Vagina (tissue), 2 donors: ENCODE measurements at regions not wholly inside any gene's neighbourhood (a gene's known extent, or its start where the extent isn't known, plus 50 kb on each side); places are given as distances from the start of the nearest gene placed in this dataset.

Experiments used
- DNase-seq, 2 donors: peaks; one replicate each; pipeline ENCODE4 v3.0.0-alpha.2; 2017; ENCODE audit errors: extremely low spot score in 2 of 2
- H3K27ac ChIP-seq: fragments of 200-600 bp; sonication (generic); one replicate; pipeline ENCODE4 v1.5.1; 2019
- H3K27me3 ChIP-seq: fragments of 200-600 bp; sonication (generic); one replicate; pipeline ENCODE4 v1.5.1; 2019
- H3K36me3 ChIP-seq, 2 donors: fragments of 200-600 bp; sonication (generic); one replicate each; pipeline ENCODE4 v1.5.1; 2017 to 2019
- H3K4me1 ChIP-seq: fragments of 200-600 bp; sonication (generic); one replicate; pipeline ENCODE4 v1.5.1; 2019
- H3K4me3 ChIP-seq, 2 donors: fragments of 200-600 bp; sonication (generic); 1 replicate in 1 of 2; 2 replicates in 1 of 2; pipeline ENCODE4 v1.5.1; 2016 to 2019
- H3K9me3 ChIP-seq: fragments of 200-600 bp; sonication (generic); one replicate; pipeline ENCODE4 v1.5.1; 2019
- CTCF ChIP-seq, 3 experiments: fragments of 450-650 bp in 2 of 3; fragments of 200-600 bp in 1 of 3; sonication (generic) in 1 of 3; IDR thresholded peaks; one replicate each; pipeline ENCODE4 v1.5.1; 2017 to 2019; ENCODE audit warnings: antibody characterized with exemption in 3 of 3, mild to moderate bottlenecking in 2 of 3, moderate library complexity in 2 of 3
- POLR2A ChIP-seq, 2 donors: fragments of 450-650 bp; IDR thresholded peaks; one replicate each; pipeline ENCODE4 v1.6.1; 2017; ENCODE audit warnings: antibody characterized with exemption in 2 of 2, mild to moderate bottlenecking in 2 of 2, moderate library complexity in 2 of 2
- POLR2AphosphoS5 ChIP-seq, 2 donors: sonication (generic); formaldehyde crosslinking; IDR thresholded peaks; one replicate each; pipeline ENCODE4 v1.9.0; 2017; ENCODE audit warnings: antibody characterized with exemption in 2 of 2, mild to moderate bottlenecking in 2 of 2, low read depth in 1 of 2; ENCODE audit not compliant: insufficient read depth in 1 of 2
- intact Hi-C: fragments of 100-400 bp; cut with DNase I; formaldehyde crosslinking; loops from one replicate; pipeline ENCODE4 v1.15.1; 2023

DNA sequence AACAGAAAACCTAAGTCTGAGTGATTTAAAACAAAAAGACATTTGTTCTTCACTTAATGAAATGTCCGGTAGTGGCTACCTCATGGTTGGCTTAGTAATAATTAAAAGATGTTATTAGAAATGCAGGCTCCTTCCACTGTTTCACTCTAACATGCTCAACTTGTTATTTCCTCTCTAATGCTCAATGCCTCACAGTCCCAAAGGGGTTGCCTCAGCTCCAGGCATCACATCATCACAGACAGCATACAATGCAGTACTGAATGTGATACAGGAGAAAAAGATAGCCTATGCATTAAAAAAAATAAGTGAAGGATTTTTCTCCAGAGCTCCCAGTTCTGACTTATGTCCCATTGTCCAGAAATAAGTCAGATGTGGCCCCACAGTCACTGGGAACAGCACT, 1077.0 kb upstream of the TMEM132C start:
- no peaks in the 10 kb centered on the region for H3K9me3 ChIP-seq
- no peak for DNase-seq
- intact Hi-C loops, result no loop called here
- no peaks in the 10 kb centered on the region for H3K27me3 ChIP-seq
- no peaks in the 10 kb centered on the region for H3K36me3 ChIP-seq
- H3K27ac ChIP-seq, result no peak overlapping the region
- H3K4me3 ChIP-seq, result no peak overlapping the region
- no peak for TF ChIP-seq POLR2A (IDR thresholded peaks at IDR 0.05)
- H3K4me1 ChIP-seq, result no peaks in the 10 kb centered on the region

- Histone ChIP-seq H3K36me3 (no peaks in the 10 kb centered on the region), H3K4me3 (no peak overlapping the region), H3K27ac (no peak overlapping the region), H3K4me1 (no peaks in the 10 kb centered on the region), H3K27me3 (no peaks in the 10 kb centered on the region), H3K9me3 (no peaks in the 10 kb centered on the region)
- intact Hi-C loops, result no loop called here
- TF ChIP-seq POLR2AphosphoS5 (IDR thresholded peaks at IDR 0.05; ENCODE audit: insufficient read depth in 1 of 2, low read depth in 1 of 2) (no peak), POLR2A (IDR thresholded peaks at IDR 0.05) (no peak), CTCF (IDR thresholded peaks at IDR 0.05) (no peak)
- no peak for DNase-seq
Measured at GRCh38 chr12:127191129-127191528, 1075.8 kb upstream of the TMEM132C start.

- intact Hi-C loops, result no loop called here
- no peaks in the 10 kb centered on the region for H3K36me3 ChIP-seq
- no peak for TF ChIP-seq CTCF (IDR thresholded peaks at IDR 0.05)
- H3K9me3 ChIP-seq, result no peaks in the 10 kb centered on the region
- no peak for DNase-seq
- H3K27me3 ChIP-seq, result no peaks in the 10 kb centered on the region
- H3K4me3 ChIP-seq, result no peak overlapping the region
- no peak overlapping the region for H3K27ac ChIP-seq
- H3K4me1 ChIP-seq, result no peaks in the 10 kb centered on the region
Measured at GRCh38 chr12:127192391-127192790, 1074.6 kb upstream of the TMEM132C start.

- no peak for DNase-seq
Measured at GRCh38 chr12:127193341-127193740, 1073.6 kb upstream of the TMEM132C start.

GRCh38 chr12:127194176-127194575, 1072.8 kb upstream of the TMEM132C start:
- DNase-seq, result no peak
- no peak for TF ChIP-seq POLR2AphosphoS5 (IDR thresholded peaks at IDR 0.05; ENCODE audit: insufficient read depth in 1 of 2, low read depth in 1 of 2)
- no peak for TF ChIP-seq POLR2A (IDR thresholded peaks at IDR 0.05)
- TF ChIP-seq CTCF (IDR thresholded peaks at IDR 0.05), result no peak
- intact Hi-C loops, result no loop called here
- H3K9me3 ChIP-seq, result no peaks in the 10 kb centered on the region
- H3K4me3 ChIP-seq, result no peak overlapping the region
- H3K4me1 ChIP-seq, result no peaks in the 10 kb centered on the region
- no peaks in the 10 kb centered on the region for H3K36me3 ChIP-seq
- H3K27ac ChIP-seq, result no peak overlapping the region
- no peaks in the 10 kb centered on the region for H3K27me3 ChIP-seq

More at GRCh38 chr12:127193341-127193740, 1073.6 kb upstream of the TMEM132C start:
- no peaks in the 10 kb centered on the region for H3K27me3 ChIP-seq
- no peaks in the 10 kb centered on the region for H3K9me3 ChIP-seq
- TF ChIP-seq CTCF (IDR thresholded peaks at IDR 0.05) (no peak), POLR2AphosphoS5 (IDR thresholded peaks at IDR 0.05; ENCODE audit: insufficient read depth in 1 of 2, low read depth in 1 of 2) (no peak), POLR2A (IDR thresholded peaks at IDR 0.05) (no peak)
- intact Hi-C loops, result no loop called here
- no peaks in the 10 kb centered on the region for H3K4me1 ChIP-seq
- H3K27ac ChIP-seq, result no peak overlapping the region
- no peaks in the 10 kb centered on the region for H3K36me3 ChIP-seq
- no peak overlapping the region for H3K4me3 ChIP-seq
